Gastroesophageal sphincter (tissue), 2 donors: ENCODE measurements at regions not wholly inside any gene's neighbourhood (a gene's known extent, or its start where the extent isn't known, plus 50 kb on each side); places are given as distances from the start of the nearest gene placed in this dataset.
"Not testable (repeated sequence)": the region's sequence is repeated elsewhere in the genome, so short reads cannot be mapped to it uniquely, and the experiment has no call there.

ENCODE experiments used
- POLR2A ChIP-seq, 2 donors: fragments of 450-650 bp; IDR thresholded peaks; one replicate each; pipeline ENCODE4 v1.6.1; 2017; ENCODE audit warnings: antibody characterized with exemption in 2 of 2, mild to moderate bottlenecking in 2 of 2, moderate library complexity in 1 of 2
- POLR2AphosphoS5 ChIP-seq: sonication (generic); formaldehyde crosslinking; IDR thresholded peaks from one replicate; pipeline ENCODE4 v1.6.1; 2017; ENCODE audit warnings: antibody characterized with exemption

DNA sequence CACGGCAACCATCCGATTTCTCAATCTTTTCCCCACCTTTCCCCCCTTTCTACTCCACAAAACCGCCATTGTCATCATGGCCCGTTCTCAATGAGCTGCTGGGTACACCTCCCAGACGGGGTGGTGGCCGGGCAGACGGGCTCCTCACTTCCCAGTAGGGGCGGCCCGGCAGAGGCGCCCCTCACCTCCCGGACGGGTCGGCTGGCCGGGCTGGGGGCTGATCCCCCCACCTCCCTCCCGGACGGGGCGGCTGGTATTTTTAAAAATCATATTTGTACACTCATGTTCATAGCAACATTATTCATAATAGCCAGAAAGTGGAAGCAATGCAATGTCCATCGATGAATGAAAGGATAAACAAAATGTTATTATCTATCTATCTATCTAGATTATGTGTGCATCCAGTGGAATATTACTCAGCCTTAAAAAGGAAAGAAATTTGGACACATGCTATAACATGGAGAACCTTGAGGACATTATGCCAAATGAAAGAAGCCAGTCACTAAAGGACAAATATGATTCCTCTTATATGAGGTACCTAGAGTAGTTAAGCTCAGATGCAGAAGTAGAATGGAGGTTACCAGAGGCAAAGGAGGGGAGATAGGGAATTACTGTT, 78.4 kb upstream of the NDUFV2 start:
- TF ChIP-seq POLR2AphosphoS5; POLR2A (IDR thresholded peaks at IDR 0.05): not testable (repeated sequence)
